ENCODE measurements at regions not wholly inside any gene's neighbourhood (a gene's known extent, or its start where the extent isn't known, plus 50 kb on each side); places are given as distances from the start of the nearest gene placed in this dataset.

GRCh38 chr7:26457696-26458327, 166.2 kb downstream of the SNX10 start:
- no peak for TF ChIP-seq CTCF (IDR thresholded peaks at IDR 0.05; ENCODE audit: insufficient read depth, low read depth, low read length, missing control alignments)
- no peak for DNase-seq (ENCODE audit: low read depth)
- no peak overlapping the region for H3K4me3 ChIP-seq (ENCODE audit: low read length)

- TF ChIP-seq CTCF (IDR thresholded peaks at IDR 0.05; ENCODE audit: insufficient read depth, low read depth, low read length, missing control alignments), result no peak
- no peak for DNase-seq (ENCODE audit: low read depth)
- H3K4me3 ChIP-seq (ENCODE audit: low read length), result no peak overlapping the region
Observed at GRCh38 chr7:26458466-26459145, 166.9 kb downstream of the SNX10 start.

GRCh38 chr7:26459540-26460193, 168.0 kb downstream of the SNX10 start:
- no peak overlapping the region for H3K4me3 ChIP-seq (ENCODE audit: low read length)
- no peak for DNase-seq (ENCODE audit: low read depth)
- TF ChIP-seq CTCF (IDR thresholded peaks at IDR 0.05; ENCODE audit: insufficient read depth, low read depth, low read length, missing control alignments), result no peak

- TF ChIP-seq CTCF (IDR thresholded peaks at IDR 0.05; ENCODE audit: insufficient read depth, low read depth, low read length, missing control alignments), result no peak
- H3K4me3 ChIP-seq (ENCODE audit: low read length), result no peak overlapping the region
- DNase-seq (ENCODE audit: low read depth), result no peak
Observed at GRCh38 chr7:26460351-26461085, 168.9 kb downstream of the SNX10 start.

GRCh38 chr7:26461518-26461917, 169.9 kb downstream of the SNX10 start:
- no peak for TF ChIP-seq CTCF (IDR thresholded peaks at IDR 0.05; ENCODE audit: insufficient read depth, low read depth, low read length, missing control alignments)
- DNase-seq (ENCODE audit: low read depth), result no peak
- no peak overlapping the region for H3K4me3 ChIP-seq (ENCODE audit: low read length)

GRCh38 chr7:26466007-26466406, 174.3 kb downstream of the SNX10 start:
- DNase-seq (ENCODE audit: low read depth), result no peak
- no peak overlapping the region for H3K4me3 ChIP-seq (ENCODE audit: low read length)
- TF ChIP-seq CTCF (IDR thresholded peaks at IDR 0.05; ENCODE audit: insufficient read depth, low read depth, low read length, missing control alignments), result no peak

All from epithelial cell of esophagus (primary cell).